UCSD-AML1 (cell line): ENCODE measurements at regions not wholly inside any gene's neighbourhood (a gene's known extent, or its start where the extent isn't known, plus 50 kb on each side); places are given as distances from the start of the nearest gene placed in this dataset.
"Not testable (repeated sequence)": the region's sequence is repeated elsewhere in the genome, so short reads cannot be mapped to it uniquely, and the experiment has no call there.

Source experiments
- DNase-seq: peaks from one replicate; lab custom pipeline; 2025; ENCODE audit not compliant: unreplicated experiment; lab: John Stamatoyannopoulos, UW

DNA sequence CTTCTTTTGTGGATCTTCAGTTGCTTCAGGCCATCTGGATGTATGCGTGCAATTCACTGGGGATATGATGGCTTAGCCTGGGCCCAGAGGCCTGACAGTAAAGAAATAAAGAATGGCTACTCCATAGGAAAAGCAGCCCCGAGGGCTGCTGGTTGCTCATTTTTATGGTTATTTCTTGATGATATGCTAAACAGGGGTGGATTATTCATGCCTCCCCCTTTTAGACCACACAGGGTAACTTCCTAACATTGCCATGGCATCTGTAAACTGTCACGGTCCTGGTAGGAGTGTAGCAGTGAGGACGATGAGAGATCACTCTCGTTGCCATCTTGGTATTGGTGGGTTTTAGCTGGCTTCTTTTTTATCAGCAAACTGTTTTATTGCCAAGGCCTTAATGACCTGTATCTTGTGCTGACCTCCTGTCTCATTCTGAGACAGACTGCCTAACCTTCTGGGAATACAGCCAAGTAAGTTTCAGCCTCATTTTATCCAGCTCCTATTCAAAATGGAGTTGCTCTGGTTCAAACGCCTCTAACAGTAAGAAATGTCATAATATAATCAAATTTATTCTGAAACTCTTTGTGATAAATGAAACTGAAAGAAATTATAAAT lies 60.5 kb downstream of the DSEL start:
- DNase-seq = no peak

DNA sequence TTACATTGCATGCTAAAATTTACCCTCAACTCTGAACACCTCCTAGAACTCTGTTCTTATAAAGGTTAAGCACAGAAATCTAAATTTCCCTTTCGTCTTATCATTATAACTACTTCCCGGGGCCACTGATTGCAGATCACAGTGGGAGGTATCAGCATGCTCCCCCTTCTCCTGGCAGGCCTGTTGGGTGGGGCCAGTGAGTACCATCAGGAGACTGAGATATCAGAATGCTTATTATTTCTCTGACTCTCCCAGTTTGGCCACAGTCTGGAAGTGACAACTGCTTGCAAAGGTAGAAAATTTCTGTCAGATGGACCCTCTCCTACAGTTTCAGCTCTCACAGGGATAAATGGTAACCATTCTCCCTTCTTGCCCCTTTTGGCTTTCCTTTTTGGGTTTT lies 62.6 kb downstream of the DSEL start:
- no peak for DNase-seq

DNA sequence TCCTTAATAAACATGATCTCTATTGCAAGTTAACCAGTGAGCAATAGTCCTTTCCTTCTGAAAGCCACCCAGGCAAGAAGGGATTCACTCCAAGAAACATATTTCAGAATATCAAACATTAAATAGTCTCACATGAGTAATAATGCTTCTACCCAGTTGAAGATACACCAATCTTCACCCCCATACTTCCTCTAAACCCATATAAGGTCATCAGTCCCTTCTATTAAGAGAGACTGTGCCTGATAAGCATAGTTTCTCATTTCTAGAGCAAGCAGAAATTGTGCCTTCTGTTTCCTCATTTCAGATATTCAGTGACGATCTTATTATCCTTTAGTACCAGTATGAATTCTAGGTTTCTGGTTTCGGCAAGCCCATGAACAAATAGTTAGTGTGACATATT lies 64.6 kb downstream of the DSEL start:
- no peak for DNase-seq

DNA sequence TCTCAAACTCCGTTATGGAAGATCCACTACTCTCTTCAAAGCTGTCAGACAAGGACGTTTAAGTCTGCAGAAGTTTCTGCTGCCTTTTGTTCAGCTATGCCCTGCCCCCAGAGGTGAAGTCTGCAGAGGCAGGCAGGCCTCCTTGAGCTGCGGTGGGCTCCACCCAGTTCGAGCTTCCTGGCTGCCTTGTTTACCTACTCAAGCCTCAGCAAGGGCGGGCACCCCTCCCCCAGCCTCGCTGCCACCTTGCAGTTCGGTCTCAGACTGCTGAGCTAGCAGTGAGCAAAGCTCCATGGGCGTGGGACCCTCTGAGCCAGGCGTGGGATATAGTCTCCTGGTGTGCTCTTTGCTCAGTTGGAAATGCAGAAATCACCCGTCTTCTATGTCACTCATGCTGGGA lies 65.4 kb downstream of the DSEL start:
- not testable (repeated sequence) for DNase-seq

DNA sequence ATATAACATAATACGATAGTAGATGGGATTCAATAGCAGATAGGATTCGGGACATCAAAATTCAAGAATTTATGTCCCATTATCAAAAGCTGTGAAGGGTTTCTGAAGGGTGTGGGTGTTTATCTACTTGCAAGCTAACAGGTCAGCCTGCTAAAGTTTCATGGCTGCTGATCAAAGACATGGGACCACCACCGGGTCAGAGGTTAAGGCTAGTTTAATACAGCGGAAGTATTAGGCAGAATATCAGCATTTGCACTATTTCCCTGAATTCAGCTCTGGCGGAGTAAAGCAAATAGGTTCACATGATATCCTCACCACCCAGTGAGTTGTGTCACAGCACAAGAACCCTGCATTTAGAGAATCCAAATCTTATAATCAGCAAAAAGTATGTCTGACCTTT lies 82.5 kb downstream of the DSEL start:
- DNase-seq = no peak

DNA sequence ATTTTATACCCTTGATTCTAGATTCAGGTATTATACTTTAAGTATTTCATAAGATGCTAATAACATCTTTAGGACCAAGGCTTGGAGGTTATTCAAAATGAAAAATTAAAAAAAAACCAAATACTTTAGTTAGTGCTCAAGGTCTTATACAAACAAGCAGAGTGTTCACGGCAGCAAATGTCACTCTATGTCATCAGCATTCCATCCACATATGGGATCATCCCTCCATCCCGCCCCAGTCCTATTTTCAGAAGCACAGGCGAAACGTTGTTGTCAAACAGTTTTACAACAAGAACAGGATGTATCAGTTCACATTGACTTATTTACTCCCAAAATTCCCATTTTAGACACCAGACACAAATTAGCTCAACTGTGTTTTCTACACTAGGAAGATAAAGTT lies 83.7 kb downstream of the DSEL start:
- no peak for DNase-seq

DNA sequence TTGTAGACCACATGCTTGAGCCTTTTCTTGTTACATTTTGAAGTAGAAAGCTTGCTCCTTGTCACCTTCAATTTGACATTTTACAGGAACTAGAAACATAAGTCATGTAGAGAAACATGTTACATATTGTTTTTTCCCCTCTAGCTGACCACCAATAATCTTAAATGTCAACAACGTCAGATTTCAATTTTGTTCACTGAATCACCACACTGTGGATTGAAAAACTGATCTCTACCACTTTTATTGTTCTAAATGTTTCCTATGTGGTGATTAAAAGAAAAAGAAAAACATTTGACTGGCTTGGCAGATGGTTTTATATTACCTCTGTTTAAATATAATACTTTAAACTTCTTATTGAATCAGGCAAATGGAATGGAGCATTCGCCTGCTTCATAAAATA lies 87.7 kb downstream of the DSEL start:
- DNase-seq = no peak

DNA sequence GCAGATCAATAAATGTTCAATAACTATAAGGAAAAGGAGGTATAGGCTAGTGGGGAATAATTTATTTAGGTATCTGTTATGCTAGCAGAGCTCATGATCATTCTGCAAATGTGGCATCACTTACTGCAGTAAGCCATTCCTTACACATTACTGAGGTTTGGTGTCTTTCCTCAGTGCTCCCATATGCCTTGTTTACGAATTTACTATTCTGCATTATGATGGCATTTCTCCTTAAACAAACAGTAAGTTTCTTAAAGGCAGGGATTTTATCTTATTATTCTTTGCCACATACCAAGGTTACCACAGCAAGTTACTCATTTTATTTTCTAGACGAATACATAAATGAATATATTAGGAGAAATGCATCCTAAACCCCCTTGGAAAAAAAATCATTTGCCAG lies 88.4 kb downstream of the DSEL start:
- DNase-seq = no peak

DNA sequence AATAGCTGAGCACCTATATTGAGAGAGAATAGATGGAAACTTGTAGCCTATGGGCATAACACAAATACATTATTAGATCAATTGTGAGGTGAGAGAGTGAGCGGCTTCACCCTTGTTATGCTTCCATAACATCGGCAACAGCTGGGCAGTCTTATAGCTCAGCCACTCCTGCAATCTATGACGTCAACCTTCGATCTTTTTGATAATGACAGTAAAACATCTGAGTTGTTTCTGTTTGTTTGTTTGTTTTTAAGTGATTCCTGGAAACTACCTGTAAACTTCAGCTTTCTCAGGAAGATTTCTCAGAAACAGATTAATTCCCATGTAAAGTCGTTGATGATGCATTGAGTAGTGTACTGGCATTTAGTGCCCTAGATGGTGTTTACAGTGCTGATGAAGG lies 90.0 kb downstream of the DSEL start:
- DNase-seq = no peak

DNA sequence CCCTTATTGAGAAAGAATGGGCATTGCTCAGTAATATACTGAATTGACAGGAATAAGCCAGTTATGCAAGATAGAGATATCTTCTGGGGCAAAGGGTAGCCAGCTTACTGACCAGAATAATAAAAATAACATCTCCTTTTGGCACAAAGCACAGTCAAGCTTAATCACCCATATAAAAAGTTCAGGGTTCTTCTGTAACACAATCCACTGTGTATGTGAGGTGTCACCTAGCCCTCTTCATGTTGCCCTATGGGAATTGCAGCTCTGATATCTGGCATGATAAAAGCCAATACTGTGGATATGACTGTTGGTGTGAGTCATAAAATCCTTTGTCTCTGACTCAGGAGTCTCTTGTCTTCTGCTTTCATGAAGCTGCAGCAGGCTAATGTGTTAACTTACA lies 90.8 kb downstream of the DSEL start:
- DNase-seq = no peak

DNA sequence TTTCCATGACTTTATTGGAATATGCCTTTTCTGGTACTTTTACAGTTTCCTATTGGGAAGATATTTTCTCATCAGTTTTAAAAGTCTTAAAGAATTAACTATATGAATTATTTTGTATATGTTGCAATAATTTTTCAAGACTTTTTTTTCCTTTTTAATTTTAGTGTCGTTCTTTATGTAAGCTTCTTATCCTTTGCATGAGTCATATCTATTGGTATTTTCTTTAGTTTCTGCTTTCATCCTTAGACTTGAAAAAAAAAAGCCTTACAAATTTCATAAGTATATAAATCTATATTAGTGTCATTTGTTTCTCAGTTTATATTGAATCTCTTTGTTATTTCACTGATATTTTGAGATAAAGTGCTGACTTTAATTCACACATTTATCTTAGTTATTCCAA lies 94.9 kb downstream of the DSEL start:
- no peak for DNase-seq

DNA sequence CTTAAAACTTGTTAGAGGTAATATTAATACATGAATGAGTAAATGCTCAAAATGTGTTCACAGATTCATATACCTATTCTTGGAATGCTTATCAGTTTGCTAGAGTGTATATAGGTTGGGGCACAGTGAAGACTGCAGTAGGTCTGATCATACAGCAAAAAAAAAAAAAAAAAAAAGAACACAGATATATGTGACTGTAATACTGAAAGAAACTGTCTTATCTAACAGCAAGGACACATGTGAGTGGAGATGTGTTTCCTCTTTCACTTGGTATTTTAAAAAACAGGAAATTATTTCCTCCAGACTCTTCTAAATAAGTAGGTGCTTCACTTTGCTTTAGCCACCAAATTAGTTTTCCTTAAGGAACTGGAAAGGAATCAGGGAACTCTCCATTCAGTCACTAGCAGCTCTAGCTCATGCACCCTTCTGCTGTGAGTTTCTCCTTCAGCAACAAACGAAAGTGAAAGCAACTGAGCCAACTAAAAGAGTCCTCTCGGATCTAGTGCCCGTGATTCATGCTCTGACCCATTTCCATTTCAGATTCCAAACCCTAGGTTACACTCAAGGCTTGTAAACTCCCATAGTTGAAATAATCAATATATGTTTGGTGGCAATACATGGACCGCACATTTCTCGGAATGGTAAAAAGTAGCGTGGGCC lies 98.5 kb downstream of the DSEL start:
- DNase-seq = no peak

DNA sequence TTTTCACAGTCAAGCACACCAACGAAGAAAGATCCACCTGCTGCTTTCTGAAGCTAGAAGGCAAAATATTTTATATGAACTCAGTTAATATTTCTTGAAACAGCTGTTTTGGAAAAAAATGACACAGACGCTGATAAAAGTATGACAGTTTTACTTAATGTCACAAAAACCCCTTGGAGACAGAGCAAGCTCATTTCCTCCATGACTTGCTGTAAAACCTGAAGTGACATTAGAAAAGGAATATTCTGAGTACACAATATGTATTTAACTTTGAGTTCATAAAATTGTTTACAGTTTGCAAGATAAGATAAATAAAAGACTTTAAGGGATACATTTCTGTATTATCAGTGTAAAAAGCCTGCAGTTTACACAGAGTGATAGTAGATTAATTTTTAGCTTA lies 105.4 kb downstream of the DSEL start:
- DNase-seq = no peak

DNA sequence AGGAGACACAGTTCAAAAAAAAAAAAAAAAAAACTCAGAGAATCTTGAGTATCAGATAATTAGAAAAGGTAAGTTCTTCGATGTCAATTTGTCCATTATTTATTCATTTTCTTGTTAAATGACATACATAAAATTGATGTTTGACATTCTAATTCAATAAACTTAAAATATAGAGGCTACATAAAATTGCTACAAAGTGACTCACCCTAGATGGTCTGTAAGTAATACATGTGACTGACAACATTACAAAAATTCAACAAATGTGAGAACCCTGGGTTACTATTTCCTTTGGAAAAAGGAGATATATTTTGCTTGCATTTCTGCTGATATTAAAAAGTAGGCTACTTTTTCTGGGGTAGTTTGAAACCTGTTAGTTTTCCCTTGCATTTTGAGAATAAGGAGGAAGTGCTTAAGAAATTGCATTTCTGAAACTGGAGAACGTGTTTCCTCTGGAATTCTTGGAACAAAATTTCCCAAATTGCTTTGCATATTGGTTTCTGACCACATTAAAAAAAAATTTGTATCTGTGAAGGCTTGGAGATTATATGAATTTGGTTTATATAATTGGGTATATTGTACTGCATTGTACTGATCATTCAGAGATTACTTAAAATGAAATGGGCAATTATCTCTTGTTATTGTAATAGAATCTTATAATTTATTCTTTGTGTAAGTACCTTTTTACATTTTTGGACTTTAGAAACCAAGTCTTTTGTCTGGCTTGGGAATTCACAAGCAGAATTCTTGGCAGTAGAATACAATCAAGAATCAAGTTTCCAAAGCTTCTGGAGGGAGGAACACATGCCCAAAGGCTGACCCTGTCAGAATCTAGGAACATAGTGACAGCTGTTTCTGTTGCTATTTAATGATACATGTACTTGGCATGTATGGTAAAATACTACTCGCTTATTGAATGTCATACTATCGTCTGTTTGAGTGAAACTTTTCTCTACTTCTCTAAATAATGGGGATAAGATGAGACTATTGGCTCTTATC lies 106.1 kb downstream of the DSEL start:
- DNase-seq = no peak

DNA sequence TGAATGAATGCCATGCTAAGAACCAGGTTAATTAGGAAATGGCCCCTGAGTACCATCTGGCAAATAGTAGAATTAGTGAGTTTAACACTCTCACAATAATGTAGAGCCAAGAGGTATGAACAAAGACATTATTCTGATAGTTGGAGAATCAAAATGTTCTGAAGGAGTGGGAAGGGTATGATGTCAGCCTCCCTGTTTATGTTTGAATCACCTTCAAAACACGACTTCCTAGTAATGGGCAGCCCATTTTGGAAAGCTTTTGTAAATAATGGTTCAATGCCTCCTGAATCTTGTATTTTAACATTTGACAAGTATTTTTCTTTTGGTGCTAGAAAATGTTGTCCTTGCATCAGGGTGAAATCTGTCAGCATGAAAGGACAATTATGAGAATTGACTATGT lies 108.3 kb downstream of the DSEL start:
- DNase-seq = no peak

DNA sequence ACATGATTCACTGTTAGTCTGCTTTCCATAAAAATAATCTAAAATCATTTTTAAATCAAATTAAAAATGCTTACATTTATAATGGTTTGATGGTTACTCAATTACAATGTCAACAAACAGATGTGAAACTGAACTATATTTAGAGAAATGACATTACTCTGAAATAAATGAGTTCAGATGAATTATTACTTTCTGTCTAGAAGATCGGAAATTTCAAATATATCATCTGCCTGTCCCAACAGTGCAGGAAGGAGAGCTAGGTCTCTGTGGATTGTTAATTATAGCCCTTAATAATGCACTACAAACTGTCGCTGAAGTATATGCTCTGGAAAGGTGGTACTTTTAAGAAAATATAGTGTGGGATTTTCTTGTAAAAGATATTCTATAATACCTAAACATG lies 109.8 kb downstream of the DSEL start:
- no peak for DNase-seq

DNA sequence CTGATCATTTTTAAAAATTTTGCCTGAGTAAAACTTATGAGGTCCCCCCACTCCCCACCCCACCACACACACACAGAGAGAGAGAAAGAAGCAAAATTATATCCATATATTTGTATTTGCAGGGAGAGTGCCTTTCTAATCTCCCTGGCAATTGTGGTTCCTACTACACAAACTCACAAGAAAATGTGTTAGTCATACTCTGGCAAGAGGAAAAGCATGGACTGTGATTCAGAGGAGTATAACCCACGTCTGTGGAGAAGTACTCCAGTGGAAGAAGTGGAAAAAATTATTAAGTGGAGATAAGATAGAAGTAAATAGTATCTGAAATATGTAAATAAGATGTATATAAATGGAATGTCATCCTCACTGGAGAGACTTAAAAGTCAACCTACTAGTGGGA lies 114.0 kb downstream of the DSEL start:
- DNase-seq = no peak

DNA sequence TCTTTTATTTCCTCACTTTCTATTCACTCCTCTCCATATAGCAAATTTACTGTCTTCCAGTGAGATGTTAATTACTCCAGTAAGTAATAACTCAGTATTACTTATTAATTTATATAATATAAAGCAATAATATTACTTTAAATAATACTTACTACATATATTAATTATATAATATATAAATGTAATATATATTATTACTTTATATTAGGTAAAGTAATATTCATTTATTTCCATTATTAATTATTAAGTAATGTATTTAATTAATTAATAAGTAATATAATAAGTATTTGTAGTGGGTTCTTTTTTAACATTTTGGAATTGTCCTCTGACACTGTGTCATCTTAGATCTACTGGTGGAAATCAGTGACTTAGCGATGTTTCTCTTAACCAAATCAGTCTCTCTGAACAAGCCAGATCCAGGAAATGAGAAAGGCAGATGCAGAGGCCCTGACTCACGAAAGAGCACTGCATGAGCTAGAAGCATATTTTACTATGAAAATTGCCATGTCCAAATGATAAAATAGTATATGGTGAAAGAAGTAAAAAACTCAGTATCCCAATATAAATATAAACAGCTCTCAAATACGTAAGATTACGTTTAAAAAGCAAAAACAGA lies 115.9 kb downstream of the DSEL start:
- no peak for DNase-seq

DNA sequence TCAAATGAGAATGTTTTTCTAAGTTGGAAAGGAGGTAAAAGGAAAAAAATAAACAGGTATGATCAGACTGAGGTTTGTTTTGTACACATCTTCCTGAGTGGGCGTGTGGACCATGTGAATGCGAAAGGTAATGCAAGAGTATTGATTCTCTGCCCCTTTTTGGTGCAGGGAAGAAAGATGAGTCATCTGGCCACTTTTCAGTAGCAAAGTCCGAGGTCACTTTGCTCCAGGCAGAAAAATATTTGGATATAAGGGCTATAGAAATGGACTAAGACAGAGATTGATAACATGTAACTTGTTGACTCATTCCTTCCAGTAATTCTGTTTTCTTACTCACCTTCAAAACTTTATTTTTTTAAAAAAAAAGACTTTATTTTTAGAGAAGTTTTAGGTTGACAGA lies 130.5 kb downstream of the DSEL start:
- no peak for DNase-seq

DNA sequence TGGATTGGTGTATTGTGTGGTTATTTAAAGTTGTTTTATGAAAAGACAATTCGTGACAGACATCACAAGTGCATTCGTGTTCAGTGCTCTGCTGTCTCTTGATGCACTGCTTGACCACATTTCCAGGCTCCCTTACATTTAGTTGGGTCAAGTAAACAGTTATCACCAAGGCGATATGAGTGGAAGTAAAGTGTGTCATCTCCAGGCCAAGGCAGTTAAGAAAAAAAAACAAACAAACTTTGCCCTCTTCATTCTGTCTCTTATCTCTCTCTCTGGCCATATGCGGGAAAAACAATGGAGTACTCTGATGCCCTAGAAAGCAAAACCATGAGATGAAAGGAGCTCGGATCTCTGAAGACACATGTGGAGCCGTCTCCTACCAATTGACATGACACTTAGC lies 131.1 kb downstream of the DSEL start:
- no peak for DNase-seq

DNA sequence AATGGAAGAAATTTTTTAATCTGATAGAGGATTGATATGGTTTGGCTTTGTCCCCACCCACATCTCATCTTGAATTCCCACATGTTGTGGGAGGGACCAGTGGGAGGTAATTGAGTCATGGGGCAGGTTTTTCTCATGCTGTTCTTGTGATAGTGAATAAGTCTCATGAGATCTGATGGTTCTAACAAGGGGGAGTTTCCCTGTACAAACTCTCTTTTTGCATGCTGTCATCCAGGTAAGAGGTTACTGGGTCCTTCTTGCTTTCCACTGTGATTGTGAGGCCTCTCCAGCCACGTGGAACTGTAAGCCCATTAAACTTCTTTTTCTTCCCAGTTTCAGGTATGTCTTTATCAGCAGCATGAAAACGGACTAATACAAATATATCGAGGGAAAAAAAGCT lies 132.5 kb downstream of the DSEL start:
- not testable (repeated sequence) for DNase-seq
